Kasumi-1 (cell line): ENCODE measurements at regions not wholly inside any gene's neighbourhood (a gene's known extent, or its start where the extent isn't known, plus 50 kb on each side); places are given as distances from the start of the nearest gene placed in this dataset.
A peak's percentile ranks its signal among the peaks of the same experiment; 100 is the strongest.

Source experiments
- DNase-seq, 2 experiments: peaks; one replicate each; lab custom pipeline; 2025; lab: John Stamatoyannopoulos, UW

DNA sequence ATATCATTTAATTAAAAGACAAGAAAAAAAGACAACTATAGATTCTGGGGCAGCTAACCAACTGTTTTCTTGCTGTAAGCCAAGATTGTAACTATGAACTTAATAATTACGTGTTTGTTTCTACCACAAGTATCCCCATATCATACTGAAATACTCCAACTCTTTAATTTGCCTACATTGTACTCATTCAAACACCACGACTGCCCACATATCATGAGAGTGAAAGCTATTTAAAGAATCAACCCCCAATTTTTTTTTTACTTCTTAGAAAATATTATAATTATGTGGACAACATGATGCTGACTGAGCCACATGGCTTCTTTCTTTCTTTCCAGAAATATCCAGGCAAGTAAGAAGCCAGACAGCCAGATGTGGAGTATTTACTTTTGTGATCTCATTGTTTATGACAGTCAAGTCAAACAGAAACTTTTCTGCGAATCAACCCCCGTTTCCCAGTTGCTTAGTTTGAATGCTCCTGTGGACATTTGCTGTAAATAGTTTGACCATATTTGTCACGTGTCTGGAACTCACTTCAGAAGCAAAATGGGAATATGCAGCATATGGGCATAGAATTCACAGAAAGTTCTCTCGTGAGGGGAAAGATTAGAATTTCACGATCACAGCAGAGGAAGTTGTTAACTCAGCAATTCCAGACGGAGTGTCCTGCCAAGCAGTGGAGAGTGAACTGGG lies 126.8 kb upstream of the PSMD7 start:
- no peak for DNase-seq

GRCh38 chr16:74169066-74169465 lies 127.5 kb upstream of the PSMD7 start:
- no peak for DNase-seq

- no peak for DNase-seq
These were observed 128.2 kb upstream of the PSMD7 start for GRCh38 chr16:74168445-74168844.

- DNase-seq, result no peak
These were observed 130.2 kb upstream of the PSMD7 start for GRCh38 chr16:74166456-74166855.

- no peak for DNase-seq
These were observed 131.0 kb upstream of the PSMD7 start for GRCh38 chr16:74165566-74166080.

GRCh38 chr16:74160759-74161158 lies 135.9 kb upstream of the PSMD7 start:
- DNase-seq, result no peak

DNA sequence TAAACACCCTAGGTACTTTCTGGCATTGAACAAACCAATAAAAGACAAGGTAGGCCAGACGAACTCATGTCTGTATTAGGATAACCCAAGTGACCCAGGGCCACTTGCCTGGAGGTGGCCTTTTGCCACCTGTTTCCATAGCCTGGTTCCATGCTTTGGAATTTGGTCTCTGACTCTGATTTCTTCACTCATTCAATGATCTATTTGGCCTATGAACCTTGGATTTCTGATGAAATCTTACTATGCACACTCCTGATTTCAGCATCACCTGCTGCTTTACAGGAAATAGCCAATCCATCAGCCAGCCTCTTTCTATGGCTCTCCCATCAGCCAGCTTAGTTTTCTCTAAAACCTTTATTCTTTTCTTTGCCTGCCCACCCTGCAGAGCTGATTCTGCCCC lies 142.8 kb upstream of the PSMD7 start:
- no peak for DNase-seq

- no peak for DNase-seq
These were observed 150.0 kb upstream of the PSMD7 start for GRCh38 chr16:74146643-74147042.

DNA sequence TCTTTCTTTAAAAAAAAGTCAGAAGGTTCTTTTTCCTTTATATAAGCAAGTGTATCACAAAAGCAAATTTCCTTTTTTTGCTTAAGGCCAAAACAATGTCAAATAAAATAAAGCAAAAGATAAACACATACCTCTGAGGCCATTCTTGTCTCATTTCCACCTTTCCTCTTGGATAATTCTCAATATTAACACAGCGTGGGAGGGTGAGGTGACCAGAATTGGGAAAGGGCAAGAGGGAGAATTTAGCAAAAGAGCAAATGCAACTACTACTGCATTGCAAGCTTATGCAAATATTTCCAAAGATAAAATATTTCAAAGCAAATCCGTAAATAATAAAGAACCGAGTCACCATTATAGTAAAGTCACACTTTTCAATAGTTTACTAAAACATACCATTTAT lies 153.4 kb upstream of the PSMD7 start:
- no peak for DNase-seq

- DNase-seq, result no peak
These were observed 155.6 kb upstream of the PSMD7 start for GRCh38 chr16:74141015-74141414.

DNA sequence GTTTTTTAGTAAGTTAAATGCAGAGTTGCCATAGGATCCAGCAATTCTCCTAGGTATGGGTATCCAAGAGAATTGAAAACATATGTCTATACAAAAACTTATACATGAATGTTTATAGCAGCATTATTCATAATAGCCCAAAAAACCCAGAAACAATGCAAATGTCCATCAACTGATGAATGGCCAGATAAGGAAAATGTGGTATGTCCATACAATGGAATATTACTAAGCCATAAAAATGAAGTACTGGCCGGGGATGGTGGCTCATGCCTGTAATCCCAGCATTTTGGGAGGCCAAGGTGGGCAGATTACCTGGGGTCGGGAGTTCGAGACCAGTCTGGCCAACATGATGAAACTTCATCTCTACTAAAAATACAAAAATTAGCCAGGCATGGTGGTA lies 156.1 kb upstream of the PSMD7 start:
- no peak for DNase-seq

DNA sequence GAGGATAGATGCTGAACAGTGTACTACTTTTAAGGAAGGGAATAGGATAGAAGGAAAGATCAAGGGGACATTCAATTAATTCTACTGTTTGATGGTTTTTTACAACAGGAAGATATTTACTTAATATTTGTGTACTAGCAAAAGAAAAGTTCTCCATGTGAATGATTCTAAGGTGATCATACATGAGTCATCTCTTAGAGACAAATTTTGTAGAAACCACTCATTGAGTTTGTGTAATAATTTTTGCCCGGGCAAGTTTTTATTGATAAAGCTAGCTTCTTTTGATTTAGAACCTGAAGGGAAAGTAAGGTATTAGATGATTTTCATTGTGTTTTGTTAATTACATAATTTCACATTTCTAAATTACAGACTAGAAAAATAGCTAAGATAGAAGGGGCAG lies 172.8 kb upstream of the PSMD7 start:
- no peak for DNase-seq

- DNase-seq, result no peak
These were observed 173.4 kb upstream of the PSMD7 start for GRCh38 chr16:74123195-74123594.

GRCh38 chr16:74117798-74118197 lies 178.8 kb upstream of the PSMD7 start:
- no peak for DNase-seq

- no peak for DNase-seq
These were observed 183.1 kb upstream of the PSMD7 start for GRCh38 chr16:74113545-74113944.

- DNase-seq, result no peak
These were observed 185.1 kb upstream of the PSMD7 start for GRCh38 chr16:74111456-74111982.

DNA sequence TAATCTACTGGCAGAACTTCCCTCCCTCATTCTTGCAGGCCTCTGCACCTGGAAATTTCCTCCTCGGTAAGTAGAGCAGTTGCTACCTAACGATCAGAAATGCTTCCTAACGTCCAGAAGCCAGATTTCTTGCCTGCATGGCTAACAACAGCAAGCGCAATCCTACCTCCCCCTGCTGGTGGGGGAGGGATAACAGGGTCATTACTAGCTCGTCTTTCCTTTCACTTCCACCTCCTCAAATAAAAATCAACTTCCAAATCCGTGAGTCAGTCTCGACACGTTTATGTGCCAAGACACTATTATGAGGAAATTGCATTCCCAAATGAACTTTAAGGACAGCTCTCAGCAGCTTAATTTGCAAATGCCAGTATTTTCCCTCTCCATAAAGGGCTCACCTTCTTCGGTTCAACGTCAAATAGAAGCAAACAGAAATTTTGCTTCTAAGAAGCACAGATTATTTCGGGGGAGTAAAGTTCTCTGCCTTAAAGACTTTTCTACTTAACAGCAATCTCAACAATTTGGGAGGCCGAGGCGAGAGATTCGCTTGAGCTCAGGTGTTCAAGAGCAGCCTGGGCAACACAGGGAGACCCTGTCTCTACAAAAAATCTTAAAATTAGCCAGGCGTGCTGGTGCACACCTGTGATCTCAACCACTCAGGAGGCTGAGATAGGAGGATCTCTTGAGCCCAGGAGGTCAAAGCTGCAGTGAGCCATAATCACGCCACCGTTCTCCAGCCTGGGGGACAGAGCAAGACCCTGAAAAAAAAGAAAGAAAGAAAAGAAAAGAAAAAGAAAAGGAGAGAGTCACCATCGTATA lies 188.6 kb upstream of the PSMD7 start:
- DNase-seq, result peak; percentile 77 to 87

DNA sequence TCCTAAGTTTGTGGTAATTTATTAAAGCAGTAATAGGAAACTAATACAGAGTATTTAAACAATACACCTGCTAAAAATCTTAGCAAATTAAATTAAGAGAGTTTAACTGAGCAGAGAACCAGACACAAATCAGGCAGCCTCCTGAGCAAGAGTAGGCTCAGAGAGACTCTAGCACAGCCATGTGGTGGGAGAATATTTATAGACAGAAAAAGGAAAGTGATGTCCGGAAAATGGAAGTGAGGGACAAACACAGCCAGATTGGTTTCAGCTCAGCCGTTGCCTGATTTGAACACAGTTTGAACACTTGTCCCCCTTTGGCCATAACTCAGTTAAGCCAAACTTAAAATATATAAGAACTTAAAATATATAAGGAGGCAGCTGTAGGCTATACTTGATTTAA lies 192.6 kb upstream of the PSMD7 start:
- DNase-seq, result no peak

DNA sequence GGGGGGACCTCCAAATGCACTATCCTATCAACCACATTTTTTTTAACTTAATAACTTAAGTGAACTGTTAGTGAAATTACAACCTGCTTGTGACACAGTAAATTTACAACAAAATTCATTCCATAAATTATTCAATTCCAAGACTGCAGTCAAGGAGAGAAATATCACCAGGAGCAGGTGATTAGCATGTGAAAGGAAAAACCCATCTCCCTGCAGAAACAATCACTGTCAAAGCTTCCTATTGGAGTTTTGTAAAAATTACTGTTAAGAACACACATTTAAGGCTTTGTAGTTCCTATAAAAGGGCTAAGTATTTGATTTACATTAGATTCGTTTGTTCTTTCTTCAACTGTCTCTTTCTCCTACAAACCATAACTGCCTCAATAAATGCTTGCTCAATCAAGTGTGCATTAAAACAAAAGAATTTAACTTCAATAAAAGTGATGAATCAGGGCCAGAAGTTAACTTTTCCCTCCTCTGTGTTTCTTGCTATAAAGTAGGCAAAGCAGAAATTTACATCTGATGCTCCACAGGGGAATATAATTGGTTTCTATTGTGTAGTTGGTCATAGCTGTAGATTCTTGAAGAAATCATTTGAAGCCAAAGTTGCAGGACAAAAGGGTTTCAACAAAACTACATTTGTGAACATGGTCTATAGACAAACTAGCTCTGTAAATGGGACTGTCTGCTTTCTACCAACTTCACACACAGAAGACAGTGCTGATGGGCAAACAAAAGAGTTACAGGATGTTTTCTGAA lies 195.1 kb upstream of the PSMD7 start:
- no peak for DNase-seq

DNA sequence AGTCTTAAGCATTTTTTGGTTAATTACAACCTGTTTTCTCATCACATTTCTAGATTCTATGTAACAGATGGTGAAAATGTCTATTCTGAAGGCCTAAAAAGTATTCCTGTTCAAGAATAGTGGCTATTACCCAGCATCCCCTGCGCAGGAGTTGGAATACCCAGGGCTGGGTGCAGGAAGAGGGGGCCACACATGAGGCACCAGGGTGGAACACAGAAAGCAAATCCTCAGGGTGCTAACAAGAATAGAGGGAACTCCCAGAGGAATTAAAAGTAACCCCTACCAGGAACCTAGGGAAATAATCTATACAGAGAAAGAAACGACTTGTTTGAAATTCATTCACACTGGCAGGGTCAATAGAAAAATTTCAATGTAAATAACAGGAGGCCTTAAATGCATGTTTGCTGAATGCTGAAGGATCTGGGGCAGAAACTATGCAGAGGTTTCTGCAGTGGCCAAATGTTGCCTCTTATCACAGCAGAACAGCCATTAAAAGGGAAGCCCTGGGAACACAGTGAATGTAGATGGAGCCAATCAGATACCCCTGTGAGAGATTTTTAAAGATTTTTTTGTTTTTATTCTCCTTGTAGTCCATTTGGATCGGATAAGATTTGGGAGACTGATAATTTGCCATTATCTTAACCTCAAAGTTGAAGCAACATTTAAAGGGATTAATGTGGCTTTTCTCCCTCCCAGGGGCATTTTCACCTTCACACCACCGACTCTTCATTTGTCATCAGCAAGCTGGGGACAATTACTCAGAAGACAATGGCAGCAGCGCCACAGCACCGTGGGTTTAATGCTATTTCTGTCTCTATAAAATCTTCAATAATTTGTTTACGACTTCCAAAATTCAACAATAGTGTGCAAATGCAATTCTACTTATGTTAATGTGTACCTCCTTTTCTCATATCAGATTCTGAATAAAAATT lies 196.0 kb upstream of the PSMD7 start:
- DNase-seq, result no peak

DNA sequence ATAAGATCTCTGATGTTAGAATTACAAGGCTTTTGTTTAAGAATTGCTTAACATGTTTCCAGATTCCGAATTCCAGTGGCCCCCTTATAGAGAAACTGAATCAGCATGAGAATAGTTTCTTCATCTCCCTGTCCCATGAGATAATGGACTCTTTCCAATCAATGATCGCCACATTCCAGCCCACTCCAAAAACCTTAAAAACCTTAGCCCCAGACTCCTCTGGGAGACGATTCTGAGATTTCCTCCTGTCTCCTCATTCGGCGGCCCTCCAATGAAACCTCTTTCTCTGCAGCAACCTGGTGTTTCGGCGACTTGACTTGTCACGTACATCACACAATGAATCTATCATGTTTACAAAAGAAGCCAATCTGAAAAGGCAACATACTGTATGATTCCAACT lies 197.1 kb upstream of the PSMD7 start:
- no peak for DNase-seq
